ENCODE measurements at regions not wholly inside any gene's neighbourhood (a gene's known extent, or its start where the extent isn't known, plus 50 kb on each side); places are given as distances from the start of the nearest gene placed in this dataset.

DNA sequence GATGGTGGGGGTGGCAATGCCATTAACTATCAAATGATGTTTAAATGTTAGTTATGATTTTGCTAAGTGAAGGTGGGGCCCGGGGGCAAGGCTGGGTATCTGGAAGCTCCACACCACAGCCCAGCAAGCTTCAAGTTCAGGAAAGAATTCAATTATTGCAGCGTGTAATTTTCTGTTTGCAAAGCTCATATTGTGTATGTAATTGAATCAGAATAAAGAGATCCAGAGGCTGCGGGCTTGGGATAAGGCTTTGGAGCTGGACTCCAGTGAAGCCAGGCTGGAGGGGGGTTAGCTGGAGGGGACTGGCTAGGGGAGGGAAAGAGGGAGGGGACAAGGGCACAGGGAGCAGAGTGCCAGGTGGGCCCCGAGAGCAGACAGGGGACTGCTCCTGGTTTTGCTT is 557.1 kb upstream of the CADM1 start:
- no peak overlapping the region for H3K4me3 Mint-ChIP-seq
- WGBS (ENCODE audit: insufficient coverage) = 88% methylated on average over 4 of the region's 4 CpGs
- H3K27ac Mint-ChIP-seq = no peak overlapping the region
- TF ChIP-seq, protein P1, sequence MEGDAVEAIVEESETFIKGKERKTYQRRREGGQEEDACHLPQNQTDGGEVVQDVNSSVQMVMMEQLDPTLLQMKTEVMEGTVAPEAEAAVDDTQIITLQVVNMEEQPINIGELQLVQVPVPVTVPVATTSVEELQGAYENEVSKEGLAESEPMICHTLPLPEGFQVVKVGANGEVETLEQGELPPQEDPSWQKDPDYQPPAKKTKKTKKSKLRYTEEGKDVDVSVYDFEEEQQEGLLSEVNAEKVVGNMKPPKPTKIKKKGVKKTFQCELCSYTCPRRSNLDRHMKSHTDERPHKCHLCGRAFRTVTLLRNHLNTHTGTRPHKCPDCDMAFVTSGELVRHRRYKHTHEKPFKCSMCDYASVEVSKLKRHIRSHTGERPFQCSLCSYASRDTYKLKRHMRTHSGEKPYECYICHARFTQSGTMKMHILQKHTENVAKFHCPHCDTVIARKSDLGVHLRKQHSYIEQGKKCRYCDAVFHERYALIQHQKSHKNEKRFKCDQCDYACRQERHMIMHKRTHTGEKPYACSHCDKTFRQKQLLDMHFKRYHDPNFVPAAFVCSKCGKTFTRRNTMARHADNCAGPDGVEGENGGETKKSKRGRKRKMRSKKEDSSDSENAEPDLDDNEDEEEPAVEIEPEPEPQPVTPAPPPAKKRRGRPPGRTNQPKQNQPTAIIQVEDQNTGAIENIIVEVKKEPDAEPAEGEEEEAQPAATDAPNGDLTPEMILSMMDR (IDR thresholded peaks at IDR 0.05) = no peak
- no peak for ATAC-seq
- Histone ChIP-seq H3K4me3 (ENCODE audit: low read length) (no peak overlapping the region), H3K9me3 (ENCODE audit: control insufficient read depth, insufficient read depth, low read length) (no peaks in the 10 kb centered on the region), H3K36me3 (ENCODE audit: control insufficient read depth, insufficient read depth, low read length) (no peaks in the 10 kb centered on the region), H3K4me1 (ENCODE audit: control insufficient read depth, insufficient read depth, low read length) (no peaks in the 10 kb centered on the region), H3K27ac (ENCODE audit: low read length) (no peak overlapping the region), H3K27me3 (ENCODE audit: control insufficient read depth, insufficient read depth, low read length) (no peaks in the 10 kb centered on the region)
- peaks cover 6 to 19% of the 10 kb centered on the region in 2 donors for H3K27me3 Mint-ChIP-seq (ENCODE audit: low read depth in 2 of 2)
- no peak for DNase-seq
- no peaks in the 10 kb centered on the region for H3K9me3 Mint-ChIP-seq
- H3K4me1 Mint-ChIP-seq = peaks cover 7 to 8% of the 10 kb centered on the region in 2 donors
- intact Hi-C loops (cut with micrococcal nuclease) = no loop called here
- H3K36me3 Mint-ChIP-seq = no peaks in the 10 kb centered on the region

DNA sequence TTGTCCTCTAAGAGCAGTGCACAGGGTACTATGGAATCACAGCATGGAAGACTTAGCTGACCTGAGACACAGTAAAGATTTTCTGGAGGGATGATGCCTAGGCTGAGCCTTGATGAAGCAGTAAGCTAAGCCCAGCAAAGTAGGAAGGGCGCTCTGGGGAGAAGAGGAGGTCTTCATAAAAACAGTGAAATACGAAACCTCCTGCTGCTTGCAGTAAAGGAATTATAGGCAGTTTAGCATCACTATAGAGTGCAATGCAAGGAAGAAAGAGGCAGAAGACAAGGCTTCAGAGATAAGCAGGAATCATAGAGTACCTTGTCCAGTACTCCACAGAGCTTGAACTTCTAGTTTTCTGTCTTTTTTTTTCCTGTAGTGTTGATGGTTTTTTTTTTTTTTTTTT is 555.7 kb upstream of the CADM1 start:
- H3K27me3 ChIP-seq (ENCODE audit: control insufficient read depth, insufficient read depth, low read length) = no peaks in the 10 kb centered on the region
- Mint-ChIP-seq H3K27me3 (ENCODE audit: low read depth in 2 of 2) (peaks cover 12 to 26% of the 10 kb centered on the region in 2 donors), H3K4me3 (no peak overlapping the region), H3K4me1 (no peaks in the 10 kb centered on the region), H3K27ac (no peak overlapping the region), H3K36me3 (no peaks in the 10 kb centered on the region), H3K9me3 (no peaks in the 10 kb centered on the region)
- no peak for DNase-seq
- no peaks in the 10 kb centered on the region for H3K4me1 ChIP-seq (ENCODE audit: control insufficient read depth, insufficient read depth, low read length)
- intact Hi-C loops (cut with micrococcal nuclease) = no loop called here
- WGBS (ENCODE audit: insufficient coverage) = 91% methylated on average over 2 of the region's 2 CpGs
- no peaks in the 10 kb centered on the region for H3K36me3 ChIP-seq (ENCODE audit: control insufficient read depth, insufficient read depth, low read length)
- H3K27ac ChIP-seq (ENCODE audit: low read length) = no peak overlapping the region
- TF ChIP-seq, protein P1 (IDR thresholded peaks at IDR 0.05) = no peak
- no peak overlapping the region for H3K4me3 ChIP-seq (ENCODE audit: low read length)
- H3K9me3 ChIP-seq (ENCODE audit: control insufficient read depth, insufficient read depth, low read length) = no peaks in the 10 kb centered on the region
- ATAC-seq = no peak

DNA sequence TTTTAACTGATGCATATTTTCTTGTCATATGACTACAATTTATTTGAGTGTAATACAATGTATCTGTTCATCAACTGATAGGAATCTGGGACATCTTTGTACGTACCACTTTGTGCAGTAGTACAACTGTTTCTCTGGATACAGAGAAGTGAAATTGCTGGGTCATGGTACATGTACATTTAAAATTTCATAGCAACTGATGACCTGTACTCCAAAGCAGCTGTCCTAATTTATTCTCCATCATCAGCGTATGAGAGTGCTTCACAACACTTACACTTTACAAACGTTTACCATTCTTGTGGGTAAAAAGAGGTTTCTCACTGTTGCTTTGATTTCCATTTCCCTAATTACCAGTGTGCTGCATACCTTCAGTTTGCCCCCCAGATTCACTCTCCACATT is 552.8 kb upstream of the CADM1 start:
- H3K27me3 Mint-ChIP-seq (ENCODE audit: low read depth in 2 of 2) = peaks cover 12 to 18% of the 10 kb centered on the region in 2 donors

DNA sequence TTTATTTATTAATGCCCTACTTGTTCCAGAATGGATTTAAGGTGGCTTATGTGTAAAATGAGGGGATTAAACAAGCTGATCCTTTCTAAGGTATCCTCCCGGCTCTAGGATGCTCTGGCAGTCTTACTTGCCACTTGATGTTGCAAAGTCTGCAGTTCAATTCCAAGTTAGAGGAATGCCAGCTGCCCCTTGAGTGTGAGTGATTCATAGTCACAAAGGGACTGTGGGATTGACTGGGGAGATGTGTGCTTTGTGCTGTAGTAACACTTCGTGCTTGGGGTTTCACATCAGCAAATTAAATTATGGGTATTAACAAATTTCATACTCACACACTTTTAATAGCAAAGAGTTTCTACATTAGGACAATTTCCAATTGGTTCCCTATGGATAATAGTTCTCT is 550.8 kb upstream of the CADM1 start:
- no peaks in the 10 kb centered on the region for H3K36me3 Mint-ChIP-seq
- TF ChIP-seq, protein P1 (IDR thresholded peaks at IDR 0.05) = no peak
- peaks cover 7 to 13% of the 10 kb centered on the region in 2 donors for H3K27me3 Mint-ChIP-seq (ENCODE audit: low read depth in 2 of 2)
- no peaks in the 10 kb centered on the region for H3K4me1 ChIP-seq (ENCODE audit: control insufficient read depth, insufficient read depth, low read length)
- no peaks in the 10 kb centered on the region for H3K36me3 ChIP-seq (ENCODE audit: control insufficient read depth, insufficient read depth, low read length)
- H3K27ac Mint-ChIP-seq = no peak overlapping the region
- no peaks in the 10 kb centered on the region for H3K27me3 ChIP-seq (ENCODE audit: control insufficient read depth, insufficient read depth, low read length)
- no peak overlapping the region for H3K27ac ChIP-seq (ENCODE audit: low read length)
- 95% methylated on average over 1 of the region's 2 CpGs for WGBS (ENCODE audit: insufficient coverage)
- intact Hi-C loops (cut with micrococcal nuclease) = no loop called here
- H3K9me3 Mint-ChIP-seq = no peaks in the 10 kb centered on the region
- no peaks in the 10 kb centered on the region for H3K4me1 Mint-ChIP-seq
- no peaks in the 10 kb centered on the region for H3K9me3 ChIP-seq (ENCODE audit: control insufficient read depth, insufficient read depth, low read length)
- ATAC-seq (no peak), DNase-seq (no peak)
- H3K4me3 ChIP-seq (ENCODE audit: low read length) = no peak overlapping the region
- no peak overlapping the region for H3K4me3 Mint-ChIP-seq

More for the DNA sequence above, 552.8 kb upstream of the CADM1 start:
- Histone ChIP-seq H3K9me3 (ENCODE audit: control insufficient read depth, insufficient read depth, low read length) (no peaks in the 10 kb centered on the region), H3K36me3 (ENCODE audit: control insufficient read depth, insufficient read depth, low read length) (no peaks in the 10 kb centered on the region), H3K4me3 (ENCODE audit: low read length) (no peak overlapping the region), H3K4me1 (ENCODE audit: control insufficient read depth, insufficient read depth, low read length) (no peaks in the 10 kb centered on the region), H3K27ac (ENCODE audit: low read length) (no peak overlapping the region), H3K27me3 (ENCODE audit: control insufficient read depth, insufficient read depth, low read length) (no peaks in the 10 kb centered on the region)
- WGBS (ENCODE audit: insufficient coverage) = 73% methylated on average over 3 of the region's 3 CpGs
- intact Hi-C loops (cut with micrococcal nuclease) = no loop called here
- TF ChIP-seq, protein P1 (IDR thresholded peaks at IDR 0.05) = no peak
- Mint-ChIP-seq H3K4me3 (no peak overlapping the region), H3K4me1 (no peaks in the 10 kb centered on the region), H3K9me3 (no peaks in the 10 kb centered on the region), H3K27ac (no peak overlapping the region), H3K36me3 (no peaks in the 10 kb centered on the region)
- no peak for ATAC-seq
- DNase-seq = no peak
